ENCODE measurements at regions not wholly inside any gene's neighbourhood (a gene's known extent, or its start where the extent isn't known, plus 50 kb on each side); places are given as distances from the start of the nearest gene placed in this dataset.
A peak's percentile ranks its signal among the peaks of the same experiment; 100 is the strongest.
"Not testable (repeated sequence)": the region's sequence is repeated elsewhere in the genome, so short reads cannot be mapped to it uniquely, and the experiment has no call there.

DNA sequence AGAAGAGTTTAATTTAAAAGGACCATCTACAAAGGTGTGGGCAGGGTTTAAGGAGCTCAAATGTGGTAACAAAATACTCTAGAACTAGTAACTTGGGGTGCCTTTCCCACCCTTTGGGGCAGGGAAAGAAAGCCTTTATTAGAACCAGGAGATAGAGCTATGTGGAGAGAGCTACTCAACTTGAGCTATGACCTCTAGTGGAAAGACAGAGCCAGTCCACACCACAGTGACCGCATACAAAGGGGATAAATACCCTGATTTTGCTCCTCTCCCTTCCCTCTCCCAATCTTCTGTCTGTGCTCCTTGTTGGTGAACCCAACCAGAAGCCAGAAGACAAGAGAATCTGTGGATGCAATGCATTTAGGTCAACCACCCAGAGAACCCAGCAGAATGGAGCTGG is 54.4 kb upstream of the JAK1 start:
- peak; percentile 30 for DNase-seq (ENCODE audit: low spot score)

DNA sequence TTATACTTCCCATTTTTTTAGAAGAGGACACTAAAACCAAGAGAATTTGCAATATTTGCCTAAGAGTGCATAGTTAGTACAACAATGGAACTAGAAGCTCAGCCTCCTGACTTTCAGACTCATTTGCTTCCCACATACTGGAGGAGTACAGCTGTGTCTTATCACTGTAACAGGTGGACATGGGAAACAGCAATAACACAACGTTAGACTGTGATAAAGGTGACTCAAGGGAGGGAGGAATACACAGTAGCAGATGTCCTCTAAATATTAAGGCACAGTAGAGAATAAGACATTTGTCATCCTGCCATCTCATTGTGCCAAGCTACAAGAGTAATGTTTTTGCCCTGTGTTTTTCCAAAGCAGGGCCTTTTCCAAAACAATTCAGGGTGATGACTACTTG is 55.4 kb upstream of the JAK1 start:
- DNase-seq (ENCODE audit: low spot score) = no peak

DNA sequence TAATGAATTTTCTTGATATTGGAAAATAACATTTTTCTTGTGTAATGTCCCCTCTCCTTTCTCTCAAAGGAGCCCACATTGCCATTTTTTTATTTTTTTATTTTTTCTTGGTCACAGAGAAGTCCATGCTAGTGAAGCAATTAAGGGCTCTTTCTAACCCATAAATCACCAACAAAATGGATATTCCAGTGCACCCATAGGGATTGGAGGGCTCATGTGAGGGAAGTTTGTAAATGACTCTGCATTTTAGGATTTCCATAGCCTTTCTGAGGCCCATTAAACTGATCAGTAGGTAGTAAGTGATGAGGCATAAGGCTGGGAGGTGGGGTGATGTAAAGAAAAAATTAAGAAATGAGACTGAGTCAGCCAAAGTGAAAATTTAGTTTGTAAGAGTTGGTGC is 55.9 kb upstream of the JAK1 start:
- DNase-seq (ENCODE audit: low spot score) = no peak

DNA sequence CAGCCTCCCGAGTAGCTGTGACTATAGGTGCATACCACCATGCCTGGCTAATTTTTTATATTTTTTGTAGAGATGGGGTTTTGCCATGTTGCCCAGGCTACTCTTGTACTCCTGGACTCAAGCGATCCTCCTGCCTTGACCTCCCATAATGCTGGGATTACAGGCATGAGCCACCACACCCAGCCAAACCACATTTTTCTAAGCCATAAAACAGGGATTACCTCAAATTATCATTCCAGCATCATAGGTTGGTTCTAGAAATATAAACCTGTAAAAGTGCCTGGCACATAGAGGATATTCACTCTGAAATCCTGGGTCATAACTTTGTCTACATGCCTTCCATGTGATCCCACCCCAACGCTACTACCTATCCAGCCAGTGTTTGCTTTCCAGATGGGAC is 59.4 kb upstream of the JAK1 start:
- no peak for DNase-seq (ENCODE audit: low spot score)

DNA sequence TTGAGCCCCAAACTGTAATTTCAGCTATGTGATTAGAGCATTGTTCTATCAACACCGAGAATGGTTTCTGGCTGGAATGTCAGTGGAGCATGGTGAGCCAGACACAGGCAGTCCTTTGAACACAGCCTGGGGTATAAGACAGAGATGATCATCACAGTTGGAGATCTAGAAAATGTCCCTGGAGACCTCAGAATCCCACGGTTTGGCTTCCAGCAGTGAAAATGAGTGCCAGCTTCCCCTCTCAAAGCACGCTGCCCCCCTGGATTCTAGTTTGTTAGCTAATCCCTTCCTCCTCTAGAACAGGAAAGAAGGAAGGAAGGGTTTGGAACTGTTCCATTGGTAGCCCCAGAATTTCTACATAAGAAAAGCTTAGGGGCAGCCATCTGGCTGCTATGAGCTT is 59.9 kb upstream of the JAK1 start:
- DNase-seq (ENCODE audit: low spot score) = no peak

DNA sequence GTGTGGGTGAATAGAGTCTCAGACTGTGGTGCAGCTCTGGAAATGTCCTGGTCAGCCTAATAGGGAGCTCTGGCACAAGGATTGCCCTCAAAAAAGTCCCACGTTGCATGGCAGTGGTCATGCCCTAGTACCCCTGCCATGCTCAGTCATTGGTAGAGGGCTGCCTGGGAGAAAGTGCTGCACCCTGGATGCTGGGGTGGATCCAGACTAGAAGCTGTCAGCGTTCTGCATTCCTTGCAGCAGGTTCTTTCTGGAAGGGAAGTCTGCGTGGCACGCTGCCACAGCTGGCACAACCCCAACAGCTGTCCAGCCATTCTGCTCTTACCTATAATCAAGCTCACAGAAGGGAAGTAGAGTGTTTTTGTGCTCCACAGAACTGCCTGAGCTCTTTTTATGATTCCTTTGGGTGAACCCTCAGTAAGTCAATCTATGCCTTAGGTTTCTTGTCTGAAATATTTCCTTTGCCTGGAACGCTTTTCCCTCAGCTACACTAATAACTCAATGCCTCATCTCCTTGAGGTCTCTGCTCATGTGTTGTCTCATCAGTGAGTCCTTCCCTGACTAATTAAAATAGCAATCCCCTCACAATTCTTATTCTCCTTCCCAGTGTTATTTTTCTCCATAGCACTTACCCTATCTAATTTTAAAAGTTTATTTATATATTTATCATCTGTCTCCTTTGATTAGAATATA is 61.5 kb upstream of the JAK1 start:
- no peak for DNase-seq (ENCODE audit: low spot score)

DNA sequence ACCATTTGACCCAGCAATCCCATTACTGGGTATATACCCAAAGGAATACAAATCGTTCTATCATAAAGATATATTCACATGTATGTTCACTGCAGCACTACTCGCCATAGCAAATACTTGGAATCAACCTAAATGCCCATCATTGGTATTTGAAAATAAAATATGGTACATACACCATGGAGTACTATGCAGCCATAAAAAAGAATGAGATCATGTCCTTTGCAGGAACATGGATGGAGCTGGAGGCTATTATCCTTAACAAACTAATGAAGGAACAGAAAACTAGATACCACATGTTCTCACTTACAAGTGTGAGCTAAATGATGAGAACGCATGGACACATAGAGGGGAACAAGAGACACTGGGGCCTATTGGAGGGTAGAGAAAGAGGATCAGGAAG is 63.1 kb upstream of the JAK1 start:
- not testable (repeated sequence) for DNase-seq (ENCODE audit: low spot score)

DNA sequence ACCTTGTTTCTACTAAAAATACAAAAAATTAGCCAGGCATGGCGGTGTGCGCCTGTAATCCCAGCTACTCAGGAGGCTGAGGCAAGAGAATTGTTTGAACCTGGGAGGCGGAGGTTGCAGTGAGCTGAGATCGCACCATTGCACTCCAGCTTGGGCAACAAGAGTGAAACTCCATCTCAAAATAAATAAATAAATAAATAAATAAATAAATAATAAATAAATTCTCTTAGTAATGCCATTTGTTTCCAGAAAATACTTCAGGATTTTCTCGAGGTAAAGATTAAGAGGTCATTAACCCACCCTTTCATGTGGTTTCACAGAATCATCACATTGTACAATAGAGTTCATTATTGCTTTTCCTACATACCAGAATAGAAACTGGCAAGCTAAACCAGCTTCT is 68.5 kb upstream of the JAK1 start:
- not testable (repeated sequence) for DNase-seq (ENCODE audit: low spot score)

DNA sequence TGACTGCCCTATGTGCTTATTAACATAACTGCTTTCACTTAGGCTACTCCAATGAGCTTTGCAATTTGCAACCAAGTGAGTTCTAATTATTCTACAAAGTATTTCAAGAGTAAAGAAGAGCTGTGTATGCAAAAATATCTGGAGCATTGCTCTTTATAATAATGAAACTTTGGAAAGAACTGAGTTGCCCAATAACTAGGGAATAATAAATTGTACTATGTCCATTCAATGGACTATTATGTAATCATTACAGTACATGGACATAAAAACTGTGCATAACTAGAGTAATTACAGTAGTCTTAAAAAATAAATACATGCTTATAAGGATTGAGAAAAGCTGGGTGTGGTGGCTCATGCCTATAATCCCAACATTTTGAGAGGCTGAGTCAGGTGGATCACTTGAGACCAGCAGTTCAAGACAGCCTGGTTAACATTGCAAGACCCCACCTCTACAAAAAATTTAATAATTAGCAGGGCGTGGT is 70.3 kb upstream of the JAK1 start:
- DNase-seq (ENCODE audit: low spot score) = no peak

DNA sequence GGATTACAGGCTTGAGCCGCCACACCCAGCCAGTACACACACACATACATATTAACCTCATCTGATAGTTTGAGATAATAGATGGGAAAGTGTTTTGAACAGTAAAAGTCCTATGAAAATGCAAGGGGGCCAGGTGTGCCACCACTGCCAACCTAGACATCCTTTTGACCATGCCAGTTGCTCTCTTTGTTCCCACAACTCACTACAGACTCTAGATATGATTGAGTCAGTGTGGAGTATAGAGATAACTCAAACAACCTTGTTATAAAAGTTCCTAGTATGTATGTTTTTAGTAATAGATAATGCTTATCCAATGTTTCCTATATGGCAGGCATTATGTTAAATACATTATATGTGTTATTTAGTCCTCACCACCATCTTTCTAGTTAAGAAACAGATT is 72.7 kb upstream of the JAK1 start:
- no peak for DNase-seq (ENCODE audit: low spot score)

DNA sequence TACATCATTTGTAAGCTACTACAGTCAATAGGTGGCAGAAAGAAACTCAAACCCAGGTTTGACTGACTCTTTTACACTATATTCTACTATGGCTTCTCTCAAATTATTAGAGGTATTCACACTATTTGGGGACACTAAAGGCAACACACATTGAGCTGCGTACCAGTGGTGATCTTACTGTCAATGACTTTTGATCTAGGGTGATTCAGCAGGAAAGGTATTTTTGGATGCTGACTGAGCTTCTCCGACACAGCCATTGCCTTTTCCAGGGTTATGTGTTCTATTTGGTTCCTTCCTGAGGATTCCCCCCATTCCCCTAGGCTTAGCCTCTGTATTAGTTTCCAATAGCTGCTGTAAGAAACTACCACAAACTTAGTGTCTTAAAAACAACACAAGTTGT is 73.2 kb upstream of the JAK1 start:
- DNase-seq (ENCODE audit: low spot score) = no peak

DNA sequence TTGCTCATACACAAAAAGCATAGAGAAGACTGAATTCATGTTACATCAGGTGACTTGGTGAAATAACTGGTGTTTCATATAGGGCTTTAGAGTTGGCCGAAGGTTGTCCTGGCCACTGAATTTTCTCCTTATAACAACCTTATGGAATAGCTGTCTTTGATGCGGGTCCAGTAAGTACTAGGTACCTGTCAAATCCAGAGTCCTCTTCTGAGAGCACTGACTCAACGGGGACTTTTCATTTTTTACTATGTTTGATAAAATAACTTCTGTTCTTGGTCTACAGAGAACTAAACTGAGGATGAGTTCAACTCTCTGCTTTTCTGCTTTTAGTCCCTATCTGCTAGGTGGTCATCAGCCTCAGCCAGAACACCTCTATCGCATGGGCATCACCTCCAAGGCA is 76.1 kb upstream of the JAK1 start:
- no peak for DNase-seq (ENCODE audit: low spot score)

DNA sequence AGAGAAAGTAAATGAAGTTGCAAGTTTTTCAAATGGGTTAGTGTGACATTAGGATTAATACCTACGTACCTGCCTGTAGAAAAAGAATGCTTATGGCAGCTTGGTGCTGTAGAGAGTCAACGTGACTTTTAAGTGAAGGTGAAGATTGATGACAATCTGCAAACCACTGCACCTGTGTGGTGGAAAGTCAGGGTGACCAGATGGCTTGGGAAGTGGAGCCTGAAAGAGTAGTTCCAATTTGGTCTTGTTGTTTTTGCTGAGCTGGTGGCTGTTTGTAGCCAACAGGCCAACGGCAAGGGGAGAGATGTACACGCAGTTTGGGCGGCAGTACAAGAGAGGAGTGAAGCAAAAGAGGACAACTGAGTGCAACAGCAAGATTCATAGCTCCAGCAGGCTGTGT is 78.1 kb upstream of the JAK1 start:
- DNase-seq (ENCODE audit: low spot score) = no peak

DNA sequence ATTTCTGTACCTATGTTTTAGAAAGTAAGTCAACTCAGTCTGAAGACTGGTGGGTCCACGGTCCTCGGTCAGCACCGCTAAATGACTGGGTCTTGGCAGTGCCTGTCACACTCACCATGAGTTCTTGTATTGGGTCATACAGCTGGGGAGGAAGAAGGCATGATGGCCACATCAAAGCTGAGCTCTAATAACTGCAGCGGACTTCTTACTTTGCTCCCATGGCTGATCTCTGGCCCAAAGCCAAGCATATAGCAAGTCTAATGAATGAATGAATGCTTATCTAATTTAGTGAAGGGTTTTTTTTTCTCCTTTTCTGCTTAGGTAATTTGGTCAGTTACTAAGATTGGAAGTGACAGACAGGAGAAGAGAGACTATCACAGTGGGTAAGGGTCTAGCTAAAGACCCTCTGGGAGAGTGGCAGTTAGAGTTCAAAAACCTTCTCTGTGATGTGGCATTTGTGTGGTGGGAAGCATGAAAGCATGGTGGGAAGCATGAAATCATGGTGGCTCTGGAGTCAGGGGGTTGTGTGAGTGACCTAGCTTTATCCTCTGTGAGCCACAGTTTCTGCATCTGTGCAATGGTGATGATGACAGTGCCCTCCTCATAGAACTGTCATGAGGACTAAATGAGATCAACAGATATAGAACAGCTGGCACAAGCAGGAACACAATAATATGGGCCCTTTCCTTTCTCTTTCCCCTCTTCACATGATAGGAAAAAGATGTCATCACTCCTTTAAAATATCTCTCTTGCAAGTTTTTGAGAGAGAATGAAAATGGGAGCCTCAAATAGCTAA is 78.9 kb upstream of the JAK1 start:
- DNase-seq (ENCODE audit: low spot score) = no peak

DNA sequence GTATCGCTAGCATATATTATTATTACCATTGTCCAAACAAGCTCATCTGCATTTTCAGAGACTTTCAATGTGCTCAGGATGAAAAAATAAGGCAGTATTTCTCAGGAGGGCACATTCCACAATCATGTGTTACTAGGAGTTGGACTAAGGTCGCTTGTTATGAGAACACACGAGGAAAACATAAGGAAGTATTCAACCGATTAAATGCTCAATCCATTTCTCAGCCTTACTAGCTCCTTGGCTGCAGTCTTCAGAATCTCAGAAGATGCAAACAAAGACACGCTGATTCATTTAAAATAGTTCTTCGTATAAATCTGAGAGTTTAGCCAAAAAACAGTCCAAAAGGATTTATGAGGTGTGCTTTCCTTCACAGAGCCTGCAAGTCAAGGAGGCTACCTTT is 82.0 kb upstream of the JAK1 start:
- no peak for DNase-seq (ENCODE audit: low spot score)

DNA sequence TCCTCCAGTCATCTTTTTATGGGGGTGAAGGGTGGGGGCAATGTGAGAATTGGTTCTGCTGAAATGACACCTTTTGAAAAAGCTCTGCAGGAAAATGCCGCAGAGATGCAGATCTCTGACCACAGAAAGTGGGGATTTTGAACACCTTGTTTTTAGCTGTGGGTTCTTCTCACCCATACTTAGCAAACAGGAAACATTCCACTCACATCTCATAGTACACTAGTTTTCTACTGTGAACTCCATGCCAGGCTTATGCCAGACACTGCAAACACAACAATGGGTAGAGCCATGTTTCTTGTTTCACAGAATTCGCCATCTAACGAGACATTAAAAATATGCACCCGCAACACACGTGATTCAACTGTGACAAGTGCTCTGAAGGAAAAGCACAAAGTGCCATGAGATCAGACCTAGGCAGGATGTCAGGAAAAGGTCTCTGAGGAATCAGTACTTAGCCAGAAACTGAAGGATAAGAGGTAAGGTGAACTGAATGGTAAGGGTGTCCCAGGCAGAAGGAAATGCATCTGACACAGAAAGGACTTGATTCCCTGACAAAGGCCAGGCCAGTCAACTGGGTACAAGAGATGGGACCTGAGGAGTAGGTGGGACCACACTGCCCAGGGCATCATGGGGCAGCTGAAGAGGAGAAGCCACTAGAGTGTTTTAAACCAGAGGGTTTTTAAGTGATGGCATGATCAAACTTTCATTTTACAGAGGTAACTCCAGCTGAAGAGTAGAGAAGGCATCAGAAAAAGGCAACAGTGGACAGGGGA is 83.8 kb upstream of the JAK1 start:
- no peak for DNase-seq (ENCODE audit: low spot score)

DNA sequence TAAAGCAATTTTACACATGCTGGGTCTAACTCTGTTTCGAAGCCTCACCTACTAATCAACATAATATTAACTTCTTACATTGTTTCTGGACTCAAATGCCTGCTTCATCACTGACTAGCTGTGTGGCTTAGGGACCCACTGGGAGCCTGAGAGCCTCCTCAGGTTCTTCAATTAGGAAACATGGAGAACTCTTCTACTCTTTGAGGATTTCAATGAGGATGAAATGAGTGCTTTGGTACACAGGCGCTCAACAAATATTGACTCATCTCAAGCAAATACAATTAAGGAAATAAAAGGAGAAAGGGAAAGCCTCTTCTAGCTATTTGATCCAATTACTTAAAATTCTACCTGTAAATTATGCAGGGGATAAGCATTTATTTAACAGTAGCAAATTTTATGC is 84.4 kb upstream of the JAK1 start:
- DNase-seq (ENCODE audit: low spot score) = no peak

DNA sequence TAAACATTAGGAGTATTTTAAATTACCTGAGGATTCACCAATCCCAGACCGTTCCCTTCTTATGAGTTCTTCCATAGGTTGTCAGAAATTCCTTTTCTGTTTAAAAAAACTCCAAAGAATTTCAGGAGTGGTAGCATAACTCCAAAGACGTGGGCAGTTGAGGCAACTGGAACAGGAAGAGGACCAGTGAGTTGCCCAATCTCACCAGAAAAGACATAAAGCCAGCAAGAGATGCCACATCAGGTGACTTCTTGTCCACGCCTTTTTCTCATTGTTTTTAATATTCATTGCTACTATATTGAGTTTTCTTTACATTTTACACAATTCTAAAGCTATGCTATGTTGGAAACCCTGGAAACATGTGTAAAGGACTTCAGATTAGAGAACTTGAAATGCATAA is 88.1 kb upstream of the JAK1 start:
- DNase-seq (ENCODE audit: low spot score) = no peak

DNA sequence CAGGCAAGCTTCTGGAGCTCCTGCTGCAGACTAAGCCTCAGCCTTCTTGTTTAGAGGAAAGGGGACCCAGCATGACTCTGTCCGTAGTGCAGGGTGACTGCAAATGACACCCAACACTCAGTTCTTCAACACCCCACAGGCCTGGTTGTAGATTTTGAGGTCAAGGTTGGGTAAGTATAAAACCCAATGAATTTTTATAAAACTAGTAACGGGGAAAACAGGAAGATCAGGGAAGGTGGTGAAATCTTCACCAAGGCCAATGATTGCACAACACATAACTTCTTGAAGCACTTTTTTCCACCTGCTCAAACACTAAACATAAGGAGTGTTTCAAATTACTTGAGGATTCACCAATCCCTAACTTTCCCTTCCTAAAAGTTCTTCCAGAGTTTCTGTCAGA is 89.4 kb upstream of the JAK1 start:
- no peak for DNase-seq (ENCODE audit: low spot score)

DNA sequence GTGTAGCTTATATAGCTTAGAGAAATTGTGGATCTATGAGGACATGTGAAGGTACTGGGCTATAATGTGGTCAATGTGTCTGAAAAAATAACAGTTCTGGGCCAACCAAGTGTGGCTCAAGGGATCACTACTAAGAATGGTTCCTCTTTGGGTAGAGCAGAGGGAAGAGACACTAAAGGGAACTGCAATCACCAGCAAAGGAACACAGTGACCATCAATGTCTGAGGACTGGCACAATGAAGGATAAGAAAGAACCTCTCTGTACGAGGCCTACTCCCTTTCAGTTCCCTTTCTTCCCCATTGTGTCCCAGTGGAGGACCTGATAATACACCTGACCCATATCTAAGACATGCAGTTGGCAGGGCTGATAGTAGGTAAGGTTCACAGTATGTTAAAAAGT is 89.9 kb upstream of the JAK1 start:
- no peak for DNase-seq (ENCODE audit: low spot score)

DNA sequence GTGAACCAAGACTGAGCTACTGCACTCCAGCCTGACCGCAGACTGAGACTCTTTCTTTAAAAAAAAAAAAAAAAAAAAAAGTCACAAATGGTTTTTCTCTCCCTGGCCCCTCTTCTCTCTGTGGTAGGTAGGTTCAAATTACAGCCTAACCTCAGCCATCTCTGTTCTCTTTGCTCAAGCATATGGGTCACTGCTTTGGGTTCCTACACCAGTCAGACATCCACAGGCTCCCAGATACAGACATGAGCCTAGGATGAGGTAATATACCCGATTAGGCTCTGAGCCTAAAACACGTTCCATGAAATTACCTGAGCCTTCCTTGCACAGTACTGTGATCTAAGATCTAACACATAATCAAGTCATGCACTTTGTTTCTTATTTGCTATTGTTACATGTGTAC is 90.5 kb upstream of the JAK1 start:
- DNase-seq (ENCODE audit: low spot score) = no peak

DNA sequence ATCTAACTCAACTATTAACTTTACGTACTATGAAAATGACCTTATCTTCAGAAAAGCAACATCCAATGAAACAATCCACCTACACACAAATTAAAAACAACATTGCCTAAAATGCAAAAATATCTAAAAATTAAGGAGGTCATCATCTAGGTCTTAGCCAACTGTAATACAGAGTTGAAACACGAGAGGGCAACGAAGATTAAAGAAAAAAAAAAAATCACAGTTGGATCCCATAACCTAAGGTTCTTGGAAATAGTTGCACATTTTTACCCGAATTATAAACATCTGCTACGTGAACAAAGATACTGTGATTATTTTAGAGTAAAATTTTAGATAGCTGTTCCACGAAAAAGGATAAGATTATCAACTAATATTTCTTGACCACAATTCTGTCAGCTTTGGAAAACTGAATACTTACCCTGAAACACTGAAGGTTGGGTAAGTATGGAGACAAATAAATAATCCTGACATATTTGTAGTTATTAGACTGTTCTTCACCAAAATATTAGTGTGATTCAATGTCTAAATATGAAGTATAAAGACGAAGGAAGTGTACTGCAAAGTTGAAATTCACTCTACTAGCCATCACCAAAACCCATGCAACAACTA is 88.0 kb upstream of the AK4 start:
- DNase-seq (ENCODE audit: low spot score) = peak; percentile 71

DNA sequence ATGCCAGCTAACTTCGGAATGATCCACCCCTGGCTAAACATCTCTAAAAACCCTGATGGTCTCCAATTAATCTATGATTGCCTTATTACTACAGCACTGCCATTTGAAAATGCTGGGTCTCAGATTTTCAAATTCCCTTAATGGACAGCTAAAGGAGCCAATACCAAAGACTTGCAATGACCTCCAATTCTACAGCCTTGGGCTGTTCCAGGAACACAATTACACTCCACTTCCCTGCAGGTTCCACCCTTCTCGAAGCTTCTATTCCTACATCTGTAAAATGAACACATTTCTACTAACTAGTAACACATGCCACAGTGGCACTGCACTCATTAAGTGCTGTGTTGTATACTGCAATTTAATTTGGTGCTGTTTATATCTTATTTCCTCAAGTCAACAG is 85.7 kb upstream of the AK4 start:
- no peak for DNase-seq (ENCODE audit: low spot score)

Measured in AG08395 (cell line).